Mesenteric fat pad (tissue), 1 donor: ENCODE measurements at regions not wholly inside any gene's neighbourhood (a gene's known extent, or its start where the extent isn't known, plus 50 kb on each side); places are given as distances from the start of the nearest gene placed in this dataset.
"Not testable (repeated sequence)": the region's sequence is repeated elsewhere in the genome, so short reads cannot be mapped to it uniquely, and the experiment has no call there.

Source experiments
- DNase-seq: peaks from one replicate; pipeline ENCODE4 v3.0.0-alpha.2; 2020; ENCODE audit warnings: low spot score
- donor health status: DM: yes; HTN: yes; CAD: no.

- DNase-seq = no peak
These were observed 148.8 kb upstream of the NRP1 start for GRCh38 chr10:33483124-33483815.

- no peak for DNase-seq
These were observed 148.0 kb upstream of the NRP1 start for GRCh38 chr10:33482486-33482885.

- no peak for DNase-seq
These were observed 146.7 kb upstream of the NRP1 start for GRCh38 chr10:33481184-33481583.

GRCh38 chr10:33480417-33480816 is 145.9 kb upstream of the NRP1 start:
- not testable (repeated sequence) for DNase-seq

- DNase-seq = no peak
These were observed 144.2 kb upstream of the NRP1 start for GRCh38 chr10:33478675-33479125.

GRCh38 chr10:33478089-33478674 is 143.7 kb upstream of the NRP1 start:
- no peak for DNase-seq

GRCh38 chr10:33477291-33478088 is 143.0 kb upstream of the NRP1 start:
- no peak for DNase-seq

- DNase-seq = no peak
These were observed 142.3 kb upstream of the NRP1 start for GRCh38 chr10:33476757-33477273.

- no peak for DNase-seq
These were observed 139.2 kb upstream of the NRP1 start for GRCh38 chr10:33473688-33474087.

GRCh38 chr10:33468006-33468405 is 133.5 kb upstream of the NRP1 start:
- not testable (repeated sequence) for DNase-seq

- no peak for DNase-seq
These were observed 131.3 kb upstream of the NRP1 start for GRCh38 chr10:33465747-33466146.

- DNase-seq = no peak
These were observed 128.5 kb upstream of the NRP1 start for GRCh38 chr10:33463011-33463410.

GRCh38 chr10:33461295-33461640 is 126.8 kb upstream of the NRP1 start:
- no peak for DNase-seq

- DNase-seq = no peak
These were observed 126.2 kb upstream of the NRP1 start for GRCh38 chr10:33460505-33461294.

- no peak for DNase-seq
These were observed 125.1 kb upstream of the NRP1 start for GRCh38 chr10:33459602-33460001.

GRCh38 chr10:33455029-33455428 is 120.6 kb upstream of the NRP1 start:
- no peak for DNase-seq

- no peak for DNase-seq
These were observed 120.1 kb upstream of the NRP1 start for GRCh38 chr10:33454554-33454953.

- no peak for DNase-seq
These were observed 118.9 kb upstream of the NRP1 start for GRCh38 chr10:33453081-33454025.

- no peak for DNase-seq
These were observed 114.1 kb upstream of the NRP1 start for GRCh38 chr10:33448421-33449140.

GRCh38 chr10:33441561-33441960 is 107.1 kb upstream of the NRP1 start:
- DNase-seq = no peak
